Fibroblast of peridontal ligament (primary cell): ENCODE measurements at regions not wholly inside any gene's neighbourhood (a gene's known extent, or its start where the extent isn't known, plus 50 kb on each side); places are given as distances from the start of the nearest gene placed in this dataset.

ENCODE experiments used
- DNase-seq: peaks from one replicate; pipeline ENCODE4 v3.0.0-alpha.2; 2010; ENCODE audit errors: extremely low read depth

DNA sequence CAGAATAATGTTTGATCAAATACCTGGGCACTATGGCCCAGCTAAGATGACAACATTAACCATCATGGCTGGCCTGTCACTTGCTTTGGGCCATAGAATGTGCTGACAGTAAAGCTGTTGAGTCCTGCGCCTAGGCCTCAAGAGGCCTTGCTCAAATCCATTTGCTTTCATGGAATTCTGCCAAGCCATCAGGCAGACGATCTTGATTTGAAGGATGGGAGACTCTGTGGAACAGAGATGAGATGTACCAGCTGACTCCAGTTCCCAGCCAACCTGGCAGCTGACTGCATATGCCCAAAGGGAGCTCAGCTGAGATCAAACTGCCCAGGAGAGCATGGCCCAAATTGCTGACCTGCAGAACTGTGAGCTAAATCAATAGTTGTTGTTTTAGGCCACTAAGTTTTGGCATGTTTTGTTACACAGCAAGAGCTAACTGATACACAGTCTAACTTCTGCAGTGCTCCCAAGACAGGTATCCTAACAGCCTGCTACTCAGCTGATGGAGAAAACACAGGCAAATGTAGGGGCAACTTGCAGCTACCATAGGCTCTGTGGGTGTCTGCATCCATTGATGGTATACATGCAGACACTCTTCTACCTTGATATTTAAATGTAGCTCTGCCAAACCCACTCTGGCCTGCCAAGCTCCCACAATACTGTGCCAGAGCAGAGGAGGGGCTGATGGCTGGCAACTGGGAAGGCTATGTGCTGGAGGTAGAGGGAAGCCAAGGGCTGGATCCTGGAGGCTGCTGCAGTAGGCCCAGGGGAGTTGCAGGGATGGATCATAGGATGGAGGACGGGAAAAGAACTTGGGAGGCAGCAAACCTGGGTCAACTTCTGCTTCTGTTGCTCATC, 55.2 kb upstream of the RNF24 start:
- no peak for DNase-seq

- DNase-seq = peak; percentile 70
Measured at GRCh38 chr20:4069751-4070150, 54.4 kb upstream of the RNF24 start.

- no peak for DNase-seq
Measured at GRCh38 chr20:4068708-4069107, 53.4 kb upstream of the RNF24 start.

GRCh38 chr20:4067600-4068261, 52.4 kb upstream of the RNF24 start:
- DNase-seq = peak; percentile 74

- DNase-seq = no peak
Measured at GRCh38 chr20:4066551-4066950, 51.2 kb upstream of the RNF24 start.

- peak; percentile 90 for DNase-seq
Measured at GRCh38 chr20:4065391-4065844, 50.1 kb upstream of the RNF24 start.
